BJ (cell line): ENCODE measurements at regions not wholly inside any gene's neighbourhood (a gene's known extent, or its start where the extent isn't known, plus 50 kb on each side); places are given as distances from the start of the nearest gene placed in this dataset.

Source experiments
- CTCF ChIA-PET: fragments of 350-600 bp; formaldehyde crosslinking; extraction: SDS; loops from one replicate; lab custom pipeline; 2021; ENCODE audit warnings: antibody characterized with exemption, inconsistent platforms; lab: Yijun Ruan, JAX
- POLR2A ChIA-PET: fragments of 300-600 bp; sonication (Branson Sonifier 250); formaldehyde crosslinking; extraction: SDS; loops from one replicate; lab custom pipeline; 2021; ENCODE audit warnings: antibody characterized with exemption; lab: Charles Lee
- DNase-seq: peaks from one replicate; pipeline ENCODE4 v3.0.0-alpha.2; 2011; ENCODE audit warnings: low read depth
- H3K27me3 ChIP-seq: 2 replicates; pipeline ENCODE4 v1.6.0; 2011; ENCODE audit warnings: low read length; ENCODE audit not compliant: control insufficient read depth, insufficient read depth
- H3K36me3 ChIP-seq: 2 replicates; pipeline ENCODE4 v1.5.1; 2011; ENCODE audit warnings: low read length; ENCODE audit not compliant: control insufficient read depth, insufficient read depth
- H3K4me3 ChIP-seq: 2 replicates; pipeline ENCODE4 v1.5.1; 2011; ENCODE audit warnings: low read depth, mild to moderate bottlenecking, control low read depth, low read length
- CTCF ChIP-seq: IDR thresholded peaks from 2 replicates; pipeline ENCODE4 v1.5.1; 2011; ENCODE audit warnings: low read depth, mild to moderate bottlenecking, control low read depth, inconsistent platforms, low read length, moderate library complexity; ENCODE audit not compliant: insufficient read depth

- ChIA-PET CTCF (interaction anchor here (1.2 kb wide), 1 partner anchor 23 kb away, joined by 3 read pairs; no protein-coding TSS in a partner anchor), POLR2A (no interaction called here)
- DNase-seq: no peak
- Histone ChIP-seq H3K27me3 (no peaks in the 10 kb centered on the region), H3K4me3 (no peak overlapping the region), H3K36me3 (no peaks in the 10 kb centered on the region)
- TF ChIP-seq CTCF: no peak
Measured at GRCh38 chr21:27406300-27407009, 439.6 kb upstream of the ADAMTS5 start.

- Histone ChIP-seq H3K27me3 (no peaks in the 10 kb centered on the region; the same call in 1 of the 2 replicates), H3K4me3 (no peak overlapping the region), H3K36me3 (no peaks in the 10 kb centered on the region)
- CTCF ChIA-PET: no interaction called here
- POLR2A ChIA-PET: no interaction called here
- no peak for TF ChIP-seq CTCF
- DNase-seq: no peak
Measured at GRCh38 chr21:27403011-27403410, 436.1 kb upstream of the ADAMTS5 start.

- no peak for TF ChIP-seq CTCF
- Histone ChIP-seq H3K27me3 (no peaks in the 10 kb centered on the region; the same call in 1 of the 2 replicates), H3K4me3 (no peak overlapping the region), H3K36me3 (no peaks in the 10 kb centered on the region)
- ChIA-PET POLR2A (no interaction called here), CTCF (no interaction called here)
- no peak for DNase-seq
Measured at GRCh38 chr21:27400045-27400444, 433.2 kb upstream of the ADAMTS5 start.

- ChIA-PET POLR2A (no interaction called here), CTCF (no interaction called here)
- Histone ChIP-seq H3K36me3 (no peaks in the 10 kb centered on the region), H3K27me3 (no peaks in the 10 kb centered on the region; the same call in 1 of the 2 replicates), H3K4me3 (no peak overlapping the region)
- no peak for TF ChIP-seq CTCF
- DNase-seq: no peak
Measured at GRCh38 chr21:27397578-27397977, 430.7 kb upstream of the ADAMTS5 start.

GRCh38 chr21:27393726-27394125 lies 426.8 kb upstream of the ADAMTS5 start:
- ChIA-PET POLR2A (no interaction called here), CTCF (interaction anchor here (0.7 to 1.6 kb wide), 2 partner anchors 14 to 32 kb away, joined by 3 read pairs; no protein-coding TSS in a partner anchor)
- no peak for TF ChIP-seq CTCF
- H3K4me3 ChIP-seq: no peak overlapping the region
- H3K27me3 ChIP-seq: no peaks in the 10 kb centered on the region
- H3K36me3 ChIP-seq: no peaks in the 10 kb centered on the region
- no peak for DNase-seq
